Superior temporal gyrus (tissue), 1 donor: ENCODE measurements at regions not wholly inside any gene's neighbourhood (a gene's known extent, or its start where the extent isn't known, plus 50 kb on each side); places are given as distances from the start of the nearest gene placed in this dataset.

Experiments used
- DNase-seq: peaks from one replicate; pipeline ENCODE4 v3.0.0-alpha.2; 2016; ENCODE audit errors: extremely low spot score

GRCh38 chr9:23586906-23587305 lies 239.1 kb downstream of the ELAVL2 start:
- DNase-seq = no peak

GRCh38 chr9:23587433-23587832 lies 238.6 kb downstream of the ELAVL2 start:
- peak; percentile 83 for DNase-seq

DNA sequence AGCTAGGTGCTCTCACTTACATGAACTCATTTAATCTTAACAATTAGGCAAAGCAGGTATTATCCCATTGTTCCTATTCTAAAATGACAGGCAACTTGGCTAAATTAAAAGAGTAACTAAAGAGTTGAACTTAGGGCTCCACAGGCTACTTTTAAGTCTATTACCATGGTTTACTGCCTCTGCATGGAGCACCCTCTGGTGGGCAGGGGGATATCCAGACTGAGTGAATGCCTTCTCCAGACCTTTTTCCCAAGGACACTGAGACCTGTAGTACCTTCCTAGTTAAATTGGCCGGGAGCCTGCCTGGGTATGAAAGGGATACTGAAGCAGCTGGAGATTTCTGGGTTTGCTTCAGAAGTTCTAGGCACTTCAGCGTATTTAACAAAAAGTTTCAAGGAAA lies 238.1 kb downstream of the ELAVL2 start:
- DNase-seq = no peak

DNA sequence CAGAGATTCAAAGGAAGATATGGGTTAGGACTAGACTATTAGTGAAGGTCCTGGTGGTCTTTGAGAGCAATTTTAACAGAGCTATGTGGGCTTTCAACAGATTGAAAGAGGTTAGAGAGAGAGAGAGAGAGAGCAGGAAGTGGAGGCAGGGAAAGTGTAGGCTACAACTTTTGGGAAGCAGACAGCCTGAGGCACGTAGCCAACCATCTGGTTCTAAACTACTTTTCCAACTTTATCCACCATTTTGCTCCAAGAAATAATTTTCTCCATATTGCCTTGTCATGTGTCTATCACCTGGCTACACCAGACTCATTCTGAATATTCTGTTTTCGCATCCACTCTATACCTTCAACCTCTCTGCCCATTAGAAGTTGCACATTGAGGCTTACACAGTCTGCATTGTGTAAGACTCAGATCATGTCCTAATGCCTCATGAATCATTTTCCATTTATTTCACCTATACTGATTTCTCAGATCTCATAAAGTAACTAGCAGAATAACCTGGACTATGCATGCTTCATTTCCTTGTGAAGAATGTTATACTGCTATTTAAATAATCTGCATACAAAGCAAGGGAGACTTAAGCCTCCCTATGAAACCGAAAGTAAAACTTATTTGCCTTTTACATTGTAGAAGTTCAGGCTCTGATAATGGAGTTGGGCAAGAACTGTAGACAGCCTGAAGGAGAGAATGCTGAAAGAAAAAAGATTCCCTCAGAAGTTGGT lies 235.6 kb downstream of the ELAVL2 start:
- DNase-seq = no peak

- no peak for DNase-seq
These were observed 231.6 kb downstream of the ELAVL2 start for GRCh38 chr9:23594421-23594820.

GRCh38 chr9:23596913-23597634 lies 229.0 kb downstream of the ELAVL2 start:
- DNase-seq = no peak

GRCh38 chr9:23598994-23599393 lies 227.0 kb downstream of the ELAVL2 start:
- DNase-seq = no peak

GRCh38 chr9:23603311-23603710 lies 222.7 kb downstream of the ELAVL2 start:
- DNase-seq = no peak

DNA sequence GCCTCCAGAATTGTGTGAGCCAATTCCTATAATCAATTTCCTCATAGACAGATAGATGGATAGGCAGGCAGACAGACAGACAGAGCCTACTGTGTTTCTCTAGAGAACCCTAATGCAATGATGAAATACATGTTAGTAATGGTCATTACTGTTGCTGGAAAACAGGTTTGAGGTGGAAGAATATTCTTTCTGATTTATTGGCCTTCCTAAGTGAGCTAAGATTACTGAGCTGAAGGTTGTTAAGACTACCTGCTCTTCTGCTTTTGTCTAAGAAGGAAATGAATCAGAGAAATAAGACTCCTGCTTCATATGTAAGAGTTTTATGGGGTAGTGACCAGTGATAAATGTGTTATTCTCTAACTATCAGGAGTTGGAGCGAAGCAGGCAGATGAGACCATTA lies 219.9 kb downstream of the ELAVL2 start:
- DNase-seq = no peak

- DNase-seq = no peak
These were observed 217.6 kb downstream of the ELAVL2 start for GRCh38 chr9:23608456-23608855.

GRCh38 chr9:23611869-23612268 lies 214.2 kb downstream of the ELAVL2 start:
- DNase-seq = no peak

GRCh38 chr9:23615569-23615968 lies 210.5 kb downstream of the ELAVL2 start:
- peak; percentile 24 for DNase-seq

GRCh38 chr9:23621188-23621587 lies 204.9 kb downstream of the ELAVL2 start:
- DNase-seq = no peak

DNA sequence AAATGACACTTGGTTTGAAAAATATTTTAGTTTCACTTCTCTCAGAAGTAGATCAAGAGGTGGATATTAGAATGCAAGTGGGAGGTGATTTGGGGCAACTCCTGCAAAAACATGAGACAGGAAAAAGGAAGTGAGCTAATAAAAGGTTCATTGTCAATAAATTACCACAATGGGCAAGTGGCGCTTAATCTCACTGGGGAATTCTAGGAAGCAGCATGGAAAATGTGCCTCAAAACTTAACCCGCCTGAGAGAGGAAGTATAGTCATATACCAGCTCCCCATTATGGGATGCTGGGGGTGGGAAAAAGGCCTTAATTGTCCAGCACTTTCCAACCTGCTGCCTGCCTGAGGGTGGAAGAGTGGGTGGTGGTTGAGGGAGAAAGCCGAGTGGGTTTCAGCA lies 204.1 kb downstream of the ELAVL2 start:
- no peak for DNase-seq

DNA sequence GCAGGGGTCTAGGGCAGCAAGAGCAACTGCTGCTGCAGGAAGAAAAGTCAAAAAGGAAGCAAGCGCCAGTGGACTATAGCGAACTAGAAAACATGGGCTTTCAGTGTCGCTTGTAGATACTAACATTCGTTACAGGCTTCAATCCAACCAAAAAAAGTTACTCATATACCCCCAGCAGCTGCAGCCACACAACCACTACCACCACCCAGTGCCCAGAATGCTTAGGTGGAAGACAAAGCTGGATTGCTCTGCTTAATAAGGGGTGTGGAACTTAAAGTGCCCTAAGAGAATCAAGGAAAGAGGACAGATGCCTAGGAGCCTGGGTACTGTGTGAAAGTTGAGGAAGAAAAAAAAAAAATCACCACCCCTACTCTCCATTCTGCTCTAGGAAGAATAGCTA lies 203.6 kb downstream of the ELAVL2 start:
- DNase-seq = no peak

DNA sequence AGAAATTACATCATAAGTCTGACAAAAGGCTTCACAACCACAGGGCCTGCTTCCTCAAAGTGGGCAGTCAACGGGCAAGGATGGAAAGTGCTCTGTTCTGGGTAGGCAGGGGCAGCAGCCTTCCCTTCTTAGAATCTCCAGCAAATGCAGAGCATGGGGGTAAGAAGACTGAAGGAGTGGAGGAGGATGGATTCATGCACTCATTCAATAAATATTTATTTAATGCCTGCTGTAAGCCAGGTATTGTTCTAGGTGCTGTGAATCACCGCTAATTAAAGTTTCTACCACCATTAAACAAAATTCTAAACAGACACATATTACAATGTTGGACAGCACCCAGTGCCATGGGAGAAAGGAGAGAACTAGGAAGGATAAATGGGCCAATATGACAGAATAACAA lies 195.6 kb downstream of the ELAVL2 start:
- no peak for DNase-seq

GRCh38 chr9:23635276-23635675 lies 190.8 kb downstream of the ELAVL2 start:
- no peak for DNase-seq

GRCh38 chr9:23636199-23636598 lies 189.8 kb downstream of the ELAVL2 start:
- DNase-seq = no peak

GRCh38 chr9:23638011-23638410 lies 188.0 kb downstream of the ELAVL2 start:
- no peak for DNase-seq

GRCh38 chr9:23638837-23639426 lies 187.1 kb downstream of the ELAVL2 start:
- DNase-seq = no peak
